ENCODE measurements at regions not wholly inside any gene's neighbourhood (a gene's known extent, or its start where the extent isn't known, plus 50 kb on each side); places are given as distances from the start of the nearest gene placed in this dataset.
A peak's percentile ranks its signal among the peaks of the same experiment; 100 is the strongest.
"Not testable (repeated sequence)": the region's sequence is repeated elsewhere in the genome, so short reads cannot be mapped to it uniquely, and the experiment has no call there.

DNA sequence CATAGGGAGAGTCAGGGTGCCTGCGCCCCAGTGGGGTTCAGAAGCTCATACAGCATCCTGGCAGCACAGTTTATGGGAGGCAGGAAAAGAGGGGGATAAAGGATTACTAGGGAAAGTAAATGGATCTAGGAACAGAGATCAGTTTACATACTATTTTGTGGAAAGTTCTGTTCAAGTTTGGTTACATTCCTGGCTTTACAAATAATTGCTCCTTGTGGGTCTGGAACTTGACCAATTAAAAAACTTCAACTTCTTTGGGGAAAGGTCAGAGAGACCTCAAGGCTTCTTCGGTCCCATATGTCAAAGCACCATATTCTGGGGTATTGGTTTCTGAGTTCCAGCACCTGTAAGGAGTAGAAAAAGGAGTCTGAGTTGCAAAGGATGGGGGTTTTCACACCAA is 64.1 kb downstream of the ZDHHC19 start:
- no peak for DNase-seq (ENCODE audit: low read depth)

DNA sequence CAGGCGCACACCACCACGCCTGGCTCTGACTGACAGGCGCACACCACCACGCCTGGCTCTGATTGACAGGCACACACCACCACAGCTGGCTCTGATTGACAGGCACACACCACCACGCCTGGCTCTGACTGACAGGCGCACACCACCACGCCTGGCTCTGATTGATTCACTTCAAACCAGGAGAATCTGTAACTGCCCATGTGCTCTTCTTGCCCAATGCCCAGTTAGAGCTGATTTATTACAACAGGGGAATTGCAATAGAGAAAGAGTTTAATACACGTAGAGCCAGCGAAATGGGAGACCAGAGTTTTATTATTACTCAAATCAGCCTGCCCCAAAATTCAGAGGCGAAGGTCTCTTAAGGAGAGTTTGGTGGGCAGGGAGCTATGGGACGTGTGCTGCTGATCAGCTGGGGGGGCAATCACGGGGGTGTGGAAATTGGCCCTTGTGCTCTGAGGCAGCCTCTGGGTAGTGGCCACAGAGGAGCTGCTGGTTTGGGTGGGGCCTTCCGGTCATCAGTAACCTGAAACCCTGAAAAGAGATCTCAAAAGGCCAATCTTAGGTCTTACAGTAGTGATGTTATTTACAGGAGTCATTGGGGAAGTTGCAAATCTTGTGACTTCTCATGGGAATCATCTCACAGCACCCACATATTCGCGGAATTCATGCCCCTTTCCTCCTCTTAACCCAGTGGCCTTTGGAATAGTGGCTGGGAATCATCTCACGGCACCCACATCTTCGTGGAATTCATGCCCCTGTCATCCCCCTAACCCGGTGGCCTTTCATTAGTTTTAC is 63.8 kb upstream of the TFRC start:
- DNase-seq (ENCODE audit: low read depth) = no peak

DNA sequence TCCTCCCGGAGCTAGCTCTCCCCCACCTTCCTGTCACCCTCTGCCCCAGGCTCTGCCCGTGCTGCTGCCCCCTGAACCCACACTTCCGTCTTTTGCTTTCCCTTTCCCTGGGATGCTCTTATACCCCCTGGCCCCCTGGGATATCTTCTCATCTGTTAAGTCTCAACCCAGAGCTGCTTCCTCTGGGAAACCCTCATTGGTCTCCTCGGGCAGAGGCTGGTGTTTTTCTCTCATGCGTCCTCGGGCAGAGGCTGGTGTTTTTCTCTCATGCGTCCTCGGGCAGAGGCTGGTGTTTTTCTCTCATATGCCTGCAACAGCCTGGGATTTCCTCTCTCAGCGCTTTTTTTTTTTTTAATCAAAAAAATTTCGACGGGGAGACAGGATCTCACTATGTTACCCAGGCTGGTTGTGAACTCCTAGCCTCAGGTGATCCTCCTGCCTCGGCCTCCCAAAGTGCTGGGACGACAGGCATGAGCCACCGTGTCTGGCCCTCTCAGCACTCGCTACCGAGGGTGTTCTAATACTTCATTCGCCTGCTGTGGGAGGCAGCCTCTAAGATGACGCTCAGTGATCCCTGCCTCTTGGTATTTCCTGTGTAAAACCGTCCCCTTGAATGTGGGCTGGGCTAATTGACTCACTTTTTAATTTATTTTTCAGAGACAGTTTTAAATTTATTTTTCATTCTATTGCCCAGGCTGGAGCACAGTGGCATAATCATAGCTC is 62.7 kb upstream of the TFRC start:
- DNase-seq (ENCODE audit: low read depth) = peak; percentile 69

DNA sequence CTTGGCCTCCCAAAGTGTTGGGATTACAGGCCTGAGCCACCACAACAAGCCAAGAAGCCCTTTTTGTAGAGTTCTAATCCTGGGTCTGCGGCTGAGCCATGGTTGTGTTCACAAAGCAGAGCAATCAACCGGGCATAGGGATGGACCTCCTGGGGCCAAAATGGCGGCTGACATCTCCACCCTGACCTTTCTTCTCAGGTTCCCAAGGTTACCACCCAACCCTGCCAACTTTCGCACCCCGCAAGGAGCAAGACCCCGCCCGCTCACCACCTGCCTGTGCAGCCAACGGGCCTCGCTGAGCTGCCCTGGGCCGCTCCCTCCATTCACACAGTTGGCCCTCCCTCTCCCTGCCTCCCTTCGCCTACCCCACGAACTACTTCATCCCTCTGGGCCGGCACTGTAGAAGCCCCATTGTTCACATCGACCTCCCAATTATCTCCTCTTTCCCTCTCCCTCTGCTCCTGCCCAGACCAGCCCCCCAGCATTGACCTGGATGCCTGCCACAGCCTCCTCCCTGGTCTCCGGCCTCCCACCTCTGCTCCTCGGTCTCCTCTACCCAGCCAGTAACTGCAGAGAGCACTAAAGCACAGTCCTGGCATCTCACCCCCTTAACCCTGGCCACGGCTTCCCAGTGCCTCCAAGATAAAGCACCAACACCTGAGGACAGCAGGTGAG is 62.0 kb upstream of the TFRC start:
- no peak for DNase-seq (ENCODE audit: low read depth)

DNA sequence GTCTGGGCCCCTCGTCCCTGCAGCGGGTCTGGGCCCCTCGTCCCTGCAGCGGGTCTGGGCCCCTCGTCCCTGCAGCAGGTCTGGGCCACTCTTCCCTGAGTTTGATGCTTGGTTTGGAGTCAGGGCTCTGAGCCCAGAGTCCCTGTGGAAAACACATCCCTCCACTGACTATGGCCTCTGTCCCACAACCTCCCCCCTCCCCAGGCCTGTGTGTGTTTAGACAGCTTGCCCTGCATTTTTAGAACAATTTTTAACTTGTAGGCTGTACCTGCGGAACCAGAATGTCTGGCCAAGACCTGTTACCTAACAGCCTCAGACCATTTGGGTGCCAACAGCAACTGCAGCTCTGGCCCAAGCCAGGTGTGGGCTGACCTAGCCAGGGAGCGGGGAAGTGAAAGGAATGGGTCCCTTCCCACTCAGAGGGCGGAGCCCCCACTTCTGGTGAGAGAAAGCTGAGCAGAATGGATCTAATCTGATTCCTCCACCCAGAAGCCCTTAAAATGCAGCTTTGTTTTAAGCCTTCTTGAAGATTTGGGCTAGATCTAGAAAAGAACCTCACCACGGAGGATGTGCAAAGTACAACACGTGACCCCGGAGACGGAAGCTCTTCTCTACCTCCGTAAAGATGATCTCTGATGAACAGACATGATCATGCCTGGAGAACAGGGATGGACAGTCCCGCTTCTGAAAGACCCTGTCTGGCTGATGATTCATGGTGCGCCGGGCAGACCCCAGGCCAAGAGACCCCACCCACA is 60.5 kb upstream of the TFRC start:
- no peak for DNase-seq (ENCODE audit: low read depth)

DNA sequence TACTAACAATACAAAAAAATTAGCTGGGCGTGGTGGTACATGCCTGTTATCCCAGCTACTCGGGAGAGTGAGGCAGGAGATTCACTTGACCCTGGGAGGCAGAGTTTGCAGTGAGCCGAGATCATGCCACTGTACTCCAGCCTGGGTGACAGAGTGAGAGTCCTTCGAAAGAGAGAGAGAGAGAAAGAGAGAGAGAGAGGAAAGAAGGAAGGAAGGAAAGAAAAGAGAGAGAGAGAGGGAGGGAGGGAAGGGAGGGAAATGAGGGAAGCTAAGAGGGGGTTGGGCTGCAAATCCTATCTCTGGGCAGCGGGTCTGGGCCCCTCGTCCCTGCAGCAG is 59.9 kb upstream of the TFRC start:
- no peak for DNase-seq (ENCODE audit: low read depth)

DNA sequence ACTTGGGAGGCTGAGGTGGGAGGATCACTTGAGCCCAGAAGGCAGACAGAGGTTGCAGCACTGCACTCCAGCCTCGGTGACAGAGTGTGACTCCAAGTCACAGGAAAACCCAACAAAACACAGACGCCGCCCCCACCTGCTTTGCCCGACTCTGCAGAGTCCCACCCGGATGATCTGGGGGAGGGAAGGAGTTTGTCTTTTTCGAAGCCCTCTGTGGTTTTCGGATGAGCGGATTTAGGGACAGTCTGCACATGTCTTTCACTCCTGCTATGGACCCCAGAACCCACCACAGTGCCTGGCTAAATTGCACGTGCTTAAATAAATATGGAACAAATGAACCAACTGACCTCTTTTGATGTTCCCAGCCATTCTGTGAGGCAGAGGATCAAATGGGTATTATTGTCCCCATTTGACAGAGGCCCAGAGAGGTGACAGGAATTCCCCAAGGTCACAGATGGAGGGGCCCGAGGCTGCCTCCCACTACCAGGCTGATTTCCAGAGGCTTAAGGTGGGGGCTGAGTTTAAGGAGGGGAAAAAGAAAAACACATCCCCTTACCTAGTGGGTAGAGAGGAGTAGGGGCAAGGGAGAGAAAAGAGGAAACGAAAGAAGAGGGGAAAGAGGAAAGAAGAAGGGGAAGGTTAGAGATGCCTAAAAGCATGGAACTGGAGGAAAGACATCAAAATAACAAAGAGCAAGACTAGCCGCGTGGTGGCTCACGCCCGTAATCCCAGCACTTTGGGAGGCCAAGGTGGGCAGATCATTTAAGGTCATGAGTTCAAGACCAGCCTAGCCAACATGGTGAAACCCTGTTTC is 59.4 kb upstream of the TFRC start:
- DNase-seq (ENCODE audit: low read depth) = no peak

DNA sequence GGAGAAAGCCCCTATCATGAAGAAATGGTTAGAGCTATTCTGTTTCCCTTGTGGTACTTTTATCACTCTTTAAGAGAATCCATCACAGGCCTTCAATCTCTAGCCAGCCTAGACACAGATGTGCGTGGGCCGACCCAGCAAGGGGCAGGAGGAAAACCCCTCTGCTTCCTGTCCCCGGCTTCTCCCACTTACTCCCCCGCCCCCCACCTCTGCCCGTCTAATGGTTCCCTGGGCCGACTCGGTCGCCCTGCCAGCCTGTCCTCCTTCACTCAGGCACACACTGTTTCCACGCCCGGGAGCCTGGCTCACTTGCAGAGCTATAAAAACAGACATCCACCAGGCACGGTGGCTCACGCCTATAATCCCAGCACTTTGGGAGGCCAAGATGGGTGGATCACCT is 58.3 kb upstream of the TFRC start:
- no peak for DNase-seq (ENCODE audit: low read depth)

DNA sequence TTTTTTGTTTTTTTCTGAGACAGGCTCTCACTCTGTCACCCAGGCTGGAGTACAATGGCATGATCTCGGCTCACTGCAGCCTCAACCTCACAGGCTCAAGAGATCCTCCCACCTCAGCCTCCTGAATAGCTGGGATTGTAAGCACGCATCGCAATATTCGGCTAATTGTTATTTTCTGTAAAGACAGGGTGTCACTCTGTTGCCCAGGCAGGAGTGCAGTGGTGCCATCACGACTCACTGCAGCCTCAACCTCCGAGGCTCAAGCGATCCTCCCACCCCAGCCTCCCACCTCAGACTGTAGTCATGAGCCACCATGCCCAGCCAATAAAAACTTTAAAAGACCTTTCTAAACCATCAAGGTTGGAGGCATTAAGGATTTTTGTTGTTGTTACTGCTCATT is 57.4 kb upstream of the TFRC start:
- DNase-seq (ENCODE audit: low read depth) = no peak

DNA sequence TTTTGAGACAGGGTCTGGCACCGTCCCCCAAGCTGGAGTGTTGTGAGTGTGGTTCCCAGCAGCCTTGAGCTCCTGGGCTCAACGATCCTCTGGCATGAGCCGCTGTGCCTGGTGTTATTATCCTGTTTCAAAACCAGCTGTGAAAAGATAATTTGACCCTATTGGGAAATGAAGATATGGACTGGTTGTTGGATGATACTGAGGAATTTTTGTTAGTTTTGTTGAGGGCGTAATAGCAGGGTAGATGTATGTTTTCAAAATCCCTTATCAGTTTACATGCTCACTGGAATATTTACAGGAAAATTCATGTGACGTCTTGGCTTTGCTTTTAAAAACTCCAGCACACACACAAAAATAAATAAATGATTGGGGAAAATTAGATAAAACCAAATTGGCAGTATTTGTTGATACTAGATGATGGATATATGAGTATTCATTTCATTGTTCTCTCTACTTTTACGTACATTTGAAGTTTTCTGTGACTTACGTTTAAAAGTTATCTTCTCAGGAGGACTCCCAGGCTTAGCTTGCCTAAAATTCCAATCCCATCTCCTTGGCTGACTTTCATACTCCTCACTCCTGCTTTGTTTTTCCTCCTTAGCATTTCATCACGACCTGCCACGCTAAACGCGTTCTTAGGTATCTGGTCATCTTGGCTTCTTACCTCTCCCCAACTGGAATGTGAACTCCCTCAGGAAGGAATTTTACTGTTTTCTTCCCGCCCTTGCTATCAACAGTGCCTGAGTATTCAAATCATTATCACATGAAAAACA is 56.8 kb upstream of the TFRC start:
- no peak for DNase-seq (ENCODE audit: low read depth)

DNA sequence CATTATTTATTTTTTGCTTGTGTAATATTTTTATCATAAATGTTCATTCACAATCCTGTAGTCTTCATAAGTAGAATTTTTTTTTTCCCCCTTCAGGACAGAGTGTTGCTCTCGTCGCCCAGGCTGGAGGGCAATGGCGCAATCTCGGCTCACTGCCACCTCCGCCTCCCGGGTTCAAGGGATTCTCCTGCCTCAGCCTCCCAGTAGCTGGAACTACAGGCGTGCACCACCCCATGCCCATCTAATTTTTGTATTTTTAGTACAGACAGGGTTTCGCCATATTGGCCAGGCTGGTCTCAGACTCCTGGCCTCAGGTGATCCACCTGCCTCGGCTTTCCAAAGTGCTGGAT is 54.7 kb upstream of the TFRC start:
- DNase-seq (ENCODE audit: low read depth) = not testable (repeated sequence)

DNA sequence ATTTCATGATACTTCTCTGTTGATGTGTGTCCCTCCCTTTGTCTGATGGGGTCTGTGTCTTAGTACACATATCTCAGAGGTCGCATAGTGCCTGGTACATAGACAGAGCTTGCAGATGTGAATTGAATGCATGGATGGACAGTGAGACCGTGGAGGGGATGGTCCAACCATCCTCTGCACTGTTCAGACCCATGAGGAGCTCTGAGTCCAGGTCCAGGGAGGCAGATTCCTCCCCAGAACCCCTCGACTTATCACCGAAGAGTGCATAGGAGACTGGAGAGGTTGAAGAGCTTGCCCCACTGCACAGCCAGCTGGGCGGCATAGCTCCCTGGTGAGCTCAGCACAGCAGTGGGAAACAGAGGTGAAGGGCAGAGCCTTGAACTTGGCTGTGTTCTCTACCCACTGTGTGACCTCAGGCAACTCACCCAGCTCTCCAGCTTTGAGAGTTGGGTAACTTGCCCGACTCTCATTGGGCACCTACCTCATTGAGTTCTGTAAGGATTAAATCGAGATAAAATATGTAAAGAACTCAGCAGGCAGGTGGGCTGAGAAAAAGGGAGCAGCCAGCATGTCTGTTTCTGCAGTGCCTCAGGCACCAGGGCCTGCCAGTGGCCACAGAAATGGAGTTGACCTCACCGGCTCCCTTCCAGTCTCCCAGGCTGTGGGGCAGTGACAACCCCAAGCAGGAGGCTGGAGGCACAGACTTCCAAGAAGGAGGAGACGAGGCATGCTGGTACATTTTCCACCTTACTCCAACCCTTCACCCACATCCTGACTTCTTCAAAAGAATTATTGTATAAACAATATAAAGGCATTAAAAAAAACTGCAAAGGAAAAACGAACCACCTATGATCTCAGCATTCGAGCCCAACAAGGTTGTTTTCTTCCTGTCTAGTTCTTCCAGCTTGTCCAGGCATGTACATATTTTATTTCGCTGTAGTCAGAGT is 54.1 kb upstream of the TFRC start:
- DNase-seq (ENCODE audit: low read depth) = no peak

DNA sequence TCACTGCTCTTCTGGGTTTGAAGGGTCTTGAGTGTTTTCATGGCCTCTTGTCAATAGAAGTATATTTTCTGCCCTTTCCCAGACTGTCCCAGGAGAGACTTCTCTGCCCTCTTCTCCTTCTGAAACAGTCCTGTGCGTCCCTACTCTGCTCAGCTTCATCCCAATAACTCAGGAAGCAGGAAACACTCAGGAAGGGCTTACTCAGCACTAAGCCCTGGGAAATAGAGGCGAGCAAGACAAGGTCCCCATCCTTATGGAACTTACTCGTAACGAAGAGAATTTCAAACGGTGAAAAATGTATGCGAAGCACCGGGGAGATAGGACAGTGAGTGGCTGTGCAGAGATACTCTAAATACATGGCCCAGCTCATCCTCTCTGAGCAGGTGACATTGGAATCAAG is 52.8 kb upstream of the TFRC start:
- DNase-seq (ENCODE audit: low read depth) = no peak

DNA sequence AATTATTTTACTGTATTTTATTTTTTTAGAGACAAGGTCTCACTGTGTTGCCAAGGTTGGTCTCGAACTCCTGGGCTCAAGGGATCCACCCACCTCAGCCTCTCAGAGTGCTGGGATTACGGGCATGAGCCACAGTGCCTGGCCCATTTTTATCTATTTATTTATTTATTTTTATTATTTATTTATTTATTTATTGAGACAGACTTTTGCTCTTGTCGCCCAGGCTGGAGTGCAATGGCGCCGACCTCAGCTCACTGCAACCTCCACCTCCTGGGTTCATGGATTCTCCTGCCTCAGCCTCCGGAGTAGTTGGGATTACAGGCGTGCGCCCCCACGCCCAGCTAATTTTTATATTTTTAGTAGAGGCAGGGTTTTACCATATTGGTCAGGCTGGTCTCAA is 52.0 kb upstream of the TFRC start:
- DNase-seq (ENCODE audit: low read depth) = not testable (repeated sequence)

DNA sequence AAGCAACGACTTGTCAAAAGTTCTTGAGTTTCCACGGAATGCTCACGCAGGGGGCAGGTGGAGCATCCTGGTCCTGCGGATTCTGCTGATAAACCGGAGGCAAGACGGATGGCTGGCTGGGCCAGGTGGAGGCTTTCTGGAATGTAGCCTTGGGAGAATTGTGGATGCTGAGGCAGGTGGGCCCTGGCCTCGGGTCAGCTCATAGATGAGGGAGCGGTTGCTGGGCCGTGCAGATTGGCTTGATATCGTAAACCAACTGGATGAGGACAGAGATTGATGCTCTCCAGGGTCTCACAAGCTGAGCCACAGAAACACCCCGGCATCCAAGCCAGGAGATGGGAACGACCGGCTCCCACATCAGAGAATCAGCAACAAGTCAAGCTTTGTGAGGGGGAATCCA is 50.0 kb upstream of the TFRC start:
- DNase-seq (ENCODE audit: low read depth) = no peak

All from HT1080 (cell line).